ENCODE measurements at regions not wholly inside any gene's neighbourhood (a gene's known extent, or its start where the extent isn't known, plus 50 kb on each side); places are given as distances from the start of the nearest gene placed in this dataset.

GRCh38 chr20:17863577-17864292 lies 104.9 kb downstream of the SNX5 start (continued):
- TF ChIP-seq MAZ (IDR thresholded peaks at IDR 0.05; ENCODE audit: borderline replicate concordance, low read depth, low read length), result peak; percentile 97
- peak; percentile 98 for TF ChIP-seq MAZ (CRISPR knock-in tag; IDR thresholded peaks at IDR 0.05; ENCODE audit: low read depth)
- peak; percentile 92 for TF ChIP-seq MYC (CRISPR knock-in tag; IDR thresholded peaks at IDR 0.05; ENCODE audit: borderline replicate concordance)
- TF ChIP-seq ELF4 (CRISPR knock-in tag; IDR thresholded peaks at IDR 0.05; ENCODE audit: borderline replicate concordance), result peak; percentile 88
- TF ChIP-seq HNF4A (CRISPR knock-in tag; IDR thresholded peaks at IDR 0.05), result peak; percentile 100
- 0 out of 2 replicates have a peak, but pooled peaks have one; percentile 7 for TF ChIP-seq ZNF549 (CRISPR knock-in tag; IDR thresholded peaks at IDR 0.05)
- TF ChIP-seq ZNF547 (CRISPR knock-in tag; IDR thresholded peaks at IDR 0.05), result peak; percentile 92
- TF ChIP-seq ZNF570 (CRISPR knock-in tag; IDR thresholded peaks at IDR 0.05; ENCODE audit: borderline replicate concordance), result no peak
- peak; percentile 80; the same call in 1 of the 2 replicates for TF ChIP-seq ZNF329 (CRISPR knock-in tag; IDR thresholded peaks at IDR 0.05; ENCODE audit: low read depth)
- TF ChIP-seq FOXJ3 (CRISPR knock-in tag; IDR thresholded peaks at IDR 0.05; ENCODE audit: borderline replicate concordance), result peak; percentile 96
- peak; percentile 98 for TF ChIP-seq SOX5 (CRISPR knock-in tag; IDR thresholded peaks at IDR 0.05; ENCODE audit: borderline replicate concordance)
- TF ChIP-seq ZMYM2 (CRISPR knock-in tag; IDR thresholded peaks at IDR 0.05), result peak; percentile 99
- 0 out of 2 replicates have a peak, but pooled peaks have one; percentile 71 for TF ChIP-seq ZNF713 (CRISPR knock-in tag; IDR thresholded peaks at IDR 0.05)
- peak; percentile 97 for TF ChIP-seq SNAPC2 (CRISPR knock-in tag; IDR thresholded peaks at IDR 0.05)
- TF ChIP-seq TSC22D2 (CRISPR knock-in tag; IDR thresholded peaks at IDR 0.05; ENCODE audit: borderline replicate concordance), result peak; percentile 75; the same call in 1 of the 2 replicates
- TF ChIP-seq, protein P1, sequence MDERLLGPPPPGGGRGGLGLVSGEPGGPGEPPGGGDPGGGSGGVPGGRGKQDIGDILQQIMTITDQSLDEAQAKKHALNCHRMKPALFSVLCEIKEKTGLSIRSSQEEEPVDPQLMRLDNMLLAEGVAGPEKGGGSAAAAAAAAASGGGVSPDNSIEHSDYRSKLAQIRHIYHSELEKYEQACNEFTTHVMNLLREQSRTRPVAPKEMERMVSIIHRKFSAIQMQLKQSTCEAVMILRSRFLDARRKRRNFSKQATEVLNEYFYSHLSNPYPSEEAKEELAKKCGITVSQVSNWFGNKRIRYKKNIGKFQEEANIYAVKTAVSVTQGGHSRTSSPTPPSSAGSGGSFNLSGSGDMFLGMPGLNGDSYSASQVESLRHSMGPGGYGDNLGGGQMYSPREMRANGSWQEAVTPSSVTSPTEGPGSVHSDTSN (CRISPR knock-in tag; IDR thresholded peaks at IDR 0.05), result peak; percentile 36; the same call in 1 of the 2 replicates
- peak; percentile 99 for TF ChIP-seq ZNF605 (CRISPR knock-in tag; IDR thresholded peaks at IDR 0.05)
- TF ChIP-seq, protein P2, sequence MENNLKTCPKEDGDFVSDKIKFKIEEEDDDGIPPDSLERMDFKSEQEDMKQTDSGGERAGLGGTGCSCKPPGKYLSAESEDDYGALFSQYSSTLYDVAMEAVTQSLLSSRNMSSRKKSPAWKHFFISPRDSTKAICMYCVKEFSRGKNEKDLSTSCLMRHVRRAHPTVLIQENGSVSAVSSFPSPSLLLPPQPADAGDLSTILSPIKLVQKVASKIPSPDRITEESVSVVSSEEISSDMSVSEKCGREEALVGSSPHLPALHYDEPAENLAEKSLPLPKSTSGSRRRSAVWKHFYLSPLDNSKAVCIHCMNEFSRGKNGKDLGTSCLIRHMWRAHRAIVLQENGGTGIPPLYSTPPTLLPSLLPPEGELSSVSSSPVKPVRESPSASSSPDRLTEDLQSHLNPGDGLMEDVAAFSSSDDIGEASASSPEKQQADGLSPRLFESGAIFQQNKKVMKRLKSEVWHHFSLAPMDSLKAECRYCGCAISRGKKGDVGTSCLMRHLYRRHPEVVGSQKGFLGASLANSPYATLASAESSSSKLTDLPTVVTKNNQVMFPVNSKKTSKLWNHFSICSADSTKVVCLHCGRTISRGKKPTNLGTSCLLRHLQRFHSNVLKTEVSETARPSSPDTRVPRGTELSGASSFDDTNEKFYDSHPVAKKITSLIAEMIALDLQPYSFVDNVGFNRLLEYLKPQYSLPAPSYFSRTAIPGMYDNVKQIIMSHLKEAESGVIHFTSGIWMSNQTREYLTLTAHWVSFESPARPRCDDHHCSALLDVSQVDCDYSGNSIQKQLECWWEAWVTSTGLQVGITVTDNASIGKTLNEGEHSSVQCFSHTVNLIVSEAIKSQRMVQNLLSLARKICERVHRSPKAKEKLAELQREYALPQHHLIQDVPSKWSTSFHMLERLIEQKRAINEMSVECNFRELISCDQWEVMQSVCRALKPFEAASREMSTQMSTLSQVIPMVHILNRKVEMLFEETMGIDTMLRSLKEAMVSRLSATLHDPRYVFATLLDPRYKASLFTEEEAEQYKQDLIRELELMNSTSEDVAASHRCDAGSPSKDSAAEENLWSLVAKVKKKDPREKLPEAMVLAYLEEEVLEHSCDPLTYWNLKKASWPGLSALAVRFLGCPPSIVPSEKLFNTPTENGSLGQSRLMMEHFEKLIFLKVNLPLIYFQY (CRISPR knock-in tag; IDR thresholded peaks at IDR 0.05; ENCODE audit: borderline replicate concordance), result peak; percentile 99
- TF ChIP-seq, protein P3, sequence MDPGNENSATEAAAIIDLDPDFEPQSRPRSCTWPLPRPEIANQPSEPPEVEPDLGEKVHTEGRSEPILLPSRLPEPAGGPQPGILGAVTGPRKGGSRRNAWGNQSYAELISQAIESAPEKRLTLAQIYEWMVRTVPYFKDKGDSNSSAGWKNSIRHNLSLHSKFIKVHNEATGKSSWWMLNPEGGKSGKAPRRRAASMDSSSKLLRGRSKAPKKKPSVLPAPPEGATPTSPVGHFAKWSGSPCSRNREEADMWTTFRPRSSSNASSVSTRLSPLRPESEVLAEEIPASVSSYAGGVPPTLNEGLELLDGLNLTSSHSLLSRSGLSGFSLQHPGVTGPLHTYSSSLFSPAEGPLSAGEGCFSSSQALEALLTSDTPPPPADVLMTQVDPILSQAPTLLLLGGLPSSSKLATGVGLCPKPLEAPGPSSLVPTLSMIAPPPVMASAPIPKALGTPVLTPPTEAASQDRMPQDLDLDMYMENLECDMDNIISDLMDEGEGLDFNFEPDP (CRISPR knock-in tag; conservative IDR thresholded peaks at IDR 0.05), result no peak
- TF ChIP-seq ZNF264 (CRISPR knock-in tag; IDR thresholded peaks at IDR 0.05), result peak; percentile 98
- TF ChIP-seq, protein P4, sequence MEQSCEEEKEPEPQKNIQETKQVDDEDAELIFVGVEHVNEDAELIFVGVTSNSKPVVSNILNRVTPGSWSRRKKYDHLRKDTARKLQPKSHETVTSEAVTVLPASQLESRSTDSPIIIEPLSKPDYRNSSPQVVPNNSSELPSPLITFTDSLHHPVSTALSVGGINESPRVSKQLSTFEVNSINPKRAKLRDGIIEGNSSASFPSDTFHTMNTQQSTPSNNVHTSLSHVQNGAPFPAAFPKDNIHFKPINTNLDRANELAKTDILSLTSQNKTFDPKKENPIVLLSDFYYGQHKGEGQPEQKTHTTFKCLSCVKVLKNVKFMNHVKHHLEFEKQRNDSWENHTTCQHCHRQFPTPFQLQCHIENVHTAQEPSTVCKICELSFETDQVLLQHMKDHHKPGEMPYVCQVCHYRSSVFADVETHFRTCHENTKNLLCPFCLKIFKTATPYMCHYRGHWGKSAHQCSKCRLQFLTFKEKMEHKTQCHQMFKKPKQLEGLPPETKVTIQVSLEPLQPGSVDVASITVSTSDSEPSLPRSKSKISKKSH (CRISPR knock-in tag; IDR thresholded peaks at IDR 0.05; ENCODE audit: borderline replicate concordance), result peak; percentile 80
- TF ChIP-seq TEAD3 (CRISPR knock-in tag; optimal IDR thresholded peaks at IDR 0.05; ENCODE audit: borderline replicate concordance), result peak; percentile 97
- TF ChIP-seq CENPX (CRISPR knock-in tag; IDR thresholded peaks at IDR 0.05), result no peak

Measured in HepG2 (cell line).